HCT116 (cell line): ENCODE measurements at regions not wholly inside any gene's neighbourhood (a gene's known extent, or its start where the extent isn't known, plus 50 kb on each side); places are given as distances from the start of the nearest gene placed in this dataset.

Experiments
- ATAC-seq: fragments of 200-7000 bp; cut with Tn5 transposase; 2 replicates; pipeline ENCODE4 v1.9.1; 2020; ENCODE audit warnings: mild to moderate bottlenecking, moderate library complexity
- BruUV-seq: library from RNA; stranded (reverse); fragments of 400-500 nt; replicated peaks from 2 replicates; lab custom pipeline; 2021; lab: Mats Ljungman, UMichigan
- CTCF ChIA-PET: fragments of 300-600 bp; sonication (Branson Sonifier 250); formaldehyde crosslinking; loops from one replicate; lab custom pipeline; 2021; ENCODE audit warnings: antibody characterized with exemption; lab: Charles Lee
- POLR2A ChIA-PET: fragments of 300-600, 350-600 bp; sonication (Branson Sonifier 250); formaldehyde crosslinking; loops from one replicate; lab custom pipeline; 2021; ENCODE audit warnings: antibody characterized with exemption; lab: Charles Lee
- RAD21 ChIA-PET, 2 experiments: fragments of 300-600 bp; sonication (Branson Sonifier 250); formaldehyde crosslinking; loops; one replicate each; lab custom pipeline; 2023; ENCODE audit warnings: low total read pairs in 2 of 2; ENCODE audit not compliant: uncharacterized antibody in 2 of 2, unreplicated experiment in 2 of 2, low non-redundant PET in 1 of 2; lab: Charles Lee
- DNase-seq: peaks from one replicate; pipeline ENCODE4 v3.0.0-alpha.2; 2010; ENCODE audit warnings: low read depth, low spot score
- H2AFZ ChIP-seq: fragments of 200-600 bp; shearing (Covaris generic), sonication (generic); 2 replicates; pipeline ENCODE4 v1.6.1; 2017; ENCODE audit warnings: low read depth, mixed run types, mixed read lengths, antibody characterized with exemption, low read length; ENCODE audit not compliant: poor library complexity, severe bottlenecking
- H3K27ac ChIP-seq: 2 replicates; pipeline ENCODE4 v1.5.1; 2012; ENCODE audit warnings: low read depth, low read length
- H3K27me3 ChIP-seq: fragments of 200-600 bp; sonication (generic); 2 replicates; pipeline ENCODE4 v1.6.1; 2016; ENCODE audit warnings: mixed run types, low read length, mixed read lengths; ENCODE audit not compliant: insufficient read depth
- H3K36me3 ChIP-seq, 2 experiments: fragments of 200-500 bp in 1 of 2; fragments of 200-600 bp in 1 of 2; sonication (Bioruptor generic) in 1 of 2; sonication (generic) in 1 of 2; 2 replicates each; pipeline versions ENCODE4 v1.5.1 to v1.6.1; 2014 to 2016; ENCODE audit warnings: low read length in 2 of 2, inconsistent platforms in 1 of 2, mixed read lengths in 1 of 2, mixed run types in 1 of 2; ENCODE audit not compliant: insufficient read depth in 2 of 2, control insufficient read depth in 1 of 2
- H3K4me1 ChIP-seq, 2 experiments: fragments of 200-600 bp in 1 of 2; sonication (generic) in 1 of 2; 2 replicates each; pipeline versions ENCODE4 v1.5.1 to v1.6.1; 2012 to 2017; ENCODE audit warnings: low read length in 2 of 2, inconsistent platforms in 1 of 2, mild to moderate bottlenecking in 1 of 2, mixed read lengths in 1 of 2, mixed run types in 1 of 2, moderate library complexity in 1 of 2; ENCODE audit not compliant: insufficient read depth in 2 of 2, control insufficient read depth in 1 of 2
- H3K4me2 ChIP-seq: fragments of 200-600 bp; sonication (generic); 2 replicates; pipeline ENCODE4 v1.6.1; 2017; ENCODE audit warnings: mixed run types, low read length, mixed read lengths
- H3K4me3 ChIP-seq, 2 experiments: fragments of 200-600 bp in 1 of 2; sonication (generic) in 1 of 2; replicated peaks in 1 of 2; 2 replicates each; pipeline ENCODE4 v1.5.1; 2011 to 2016; ENCODE audit warnings: low read length in 2 of 2, control low read depth in 1 of 2, low read depth in 1 of 2, mild to moderate bottlenecking in 1 of 2, mixed read lengths in 1 of 2, mixed run types in 1 of 2
- H3K79me2 ChIP-seq: fragments of 200-600 bp; sonication (generic); 2 replicates; pipeline ENCODE4 v1.6.1; 2017; ENCODE audit warnings: mild to moderate bottlenecking, mixed run types, low read length, moderate library complexity, mixed read lengths; ENCODE audit not compliant: insufficient read depth
- H3K9ac ChIP-seq: fragments of 200-600 bp; sonication (generic); 2 replicates; pipeline ENCODE4 v1.6.1; 2016; ENCODE audit warnings: low read length, mixed read lengths
- H3K9me2 ChIP-seq: fragments of 200-600 bp; sonication (generic), shearing (Covaris generic); 2 replicates; pipeline ENCODE4 v1.6.1; 2017; ENCODE audit warnings: mixed run types, mild to moderate bottlenecking, moderate library complexity; ENCODE audit not compliant: insufficient read depth
- H3K9me3 ChIP-seq, 2 experiments: fragments of 200-500 bp in 1 of 2; fragments of 200-600 bp in 1 of 2; sonication (Bioruptor generic) in 1 of 2; sonication (generic) in 1 of 2; 2 replicates each; pipeline ENCODE4 v1.6.1; 2014 to 2017; ENCODE audit warnings: low read length in 2 of 2, mixed read lengths in 2 of 2, inconsistent platforms in 1 of 2, low read depth in 1 of 2, mild to moderate bottlenecking in 1 of 2, mixed run types in 1 of 2, moderate library complexity in 1 of 2; ENCODE audit not compliant: control insufficient read depth in 1 of 2, insufficient read depth in 1 of 2
- H4K20me1 ChIP-seq: fragments of 200-600 bp; sonication (generic), shearing (Covaris generic); 2 replicates; pipeline ENCODE4 v1.6.1; 2017; ENCODE audit warnings: mixed run types, mild to moderate bottlenecking, moderate library complexity; ENCODE audit not compliant: insufficient read depth
- CBX3 ChIP-seq: IDR thresholded peaks from 2 replicates; pipeline ENCODE4 v1.6.1; 2012; ENCODE audit warnings: low read depth
- CEBPB ChIP-seq: IDR thresholded peaks from 2 replicates; pipeline ENCODE4 v1.6.1; 2012; ENCODE audit warnings: low read depth
- EGR1 ChIP-seq: IDR thresholded peaks from 2 replicates; pipeline ENCODE4 v1.6.1; 2012; ENCODE audit warnings: low read depth
- EZH2 ChIP-seq: fragments of 200-600 bp; sonication (generic); IDR thresholded peaks from 2 replicates; pipeline ENCODE4 v1.6.1; 2017; ENCODE audit warnings: antibody characterized with exemption, mixed run types
- FOSL1 ChIP-seq: IDR thresholded peaks from 2 replicates; pipeline ENCODE4 v1.6.1; 2012; ENCODE audit warnings: low read depth
- POLR2A ChIP-seq: IDR thresholded peaks from 2 replicates; pipeline ENCODE4 v1.7.0; 2011; ENCODE audit warnings: borderline replicate concordance; ENCODE audit not compliant: insufficient read depth, insufficient read length; ENCODE audit errors: extremely low read depth
- POLR2AphosphoS5 ChIP-seq: IDR thresholded peaks from 2 replicates; pipeline ENCODE4 v1.6.1; 2011; ENCODE audit warnings: mild to moderate bottlenecking, low read depth, low read length, moderate library complexity
- RAD21 ChIP-seq: IDR thresholded peaks from 2 replicates; pipeline ENCODE4 v1.6.1; 2012; ENCODE audit warnings: low read depth, mild to moderate bottlenecking
- SP1 ChIP-seq: IDR thresholded peaks from 2 replicates; pipeline ENCODE4 v1.6.1; 2012; ENCODE audit warnings: low read depth
- intact Hi-C: fragments of 100-400 bp; cut with micrococcal nuclease; formaldehyde crosslinking; loops from 2 replicates; pipeline ENCODE4 v1.10.0; 2022
- TF ChIP-seq, protein P1 (sequence below): IDR thresholded peaks from 2 replicates; pipeline ENCODE4 v1.6.1; 2012
- TF ChIP-seq, protein P2 (sequence below): IDR thresholded peaks from 2 replicates; pipeline ENCODE4 v1.6.1; 2012

DNA sequence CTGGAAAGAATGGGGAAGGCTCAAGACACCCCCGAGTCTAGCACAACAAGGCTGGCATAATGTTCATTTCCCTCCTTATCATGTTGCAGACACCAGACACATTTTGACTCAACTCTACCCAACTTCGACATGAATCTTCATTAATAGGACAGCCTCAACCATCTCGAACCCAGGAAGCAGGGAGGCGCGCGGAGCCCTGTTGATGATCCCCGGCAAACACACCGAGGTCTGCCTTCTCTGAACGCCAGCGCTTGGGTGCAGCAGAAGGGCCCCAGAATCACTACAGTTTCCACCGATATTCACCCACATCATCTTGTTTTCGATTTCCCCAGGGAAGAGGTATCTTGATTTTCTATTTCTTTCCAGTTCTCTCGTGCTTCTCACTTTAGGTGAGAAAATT, 563.6 kb downstream of the TCERG1L start (continued):
- TF ChIP-seq POLR2AphosphoS5 (no peak), EGR1 (no peak), CEBPB (no peak), FOSL1 (no peak)

DNA sequence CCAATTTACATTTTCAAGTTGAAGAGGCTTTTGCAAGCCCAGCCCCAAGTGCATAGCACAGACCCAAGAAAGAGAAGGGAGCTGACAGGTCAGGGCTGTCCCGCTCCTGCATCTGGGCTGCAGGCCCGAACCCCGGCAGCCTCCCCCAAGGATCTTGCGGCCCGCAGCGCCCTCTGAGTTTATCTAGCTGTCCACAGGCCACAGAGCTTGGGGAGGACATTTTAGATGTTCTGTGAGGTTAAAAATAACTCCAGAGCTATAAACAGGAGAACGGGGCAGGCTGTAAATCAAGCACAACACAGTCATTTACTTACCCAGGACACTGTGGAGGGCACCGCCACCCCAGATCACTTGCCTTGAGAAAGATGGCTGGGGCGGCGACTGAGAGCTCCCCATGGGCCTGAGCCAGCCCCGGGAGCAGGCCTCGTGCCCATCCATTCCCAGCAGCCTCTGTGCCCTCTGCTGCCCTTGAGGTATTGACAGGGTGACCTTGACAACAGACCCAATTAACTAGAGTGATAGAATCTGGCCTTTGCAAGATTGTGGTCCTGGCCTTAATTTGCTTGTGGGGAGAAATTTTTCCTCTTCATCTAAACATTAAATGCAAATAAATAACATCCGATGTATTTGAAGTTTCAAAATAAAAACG, 563.0 kb downstream of the TCERG1L start:
- Histone ChIP-seq H3K4me3 (no peak overlapping the region), H3K4me1 (no peaks in the 10 kb centered on the region), H3K4me2 (no peak overlapping the region), H3K9ac (no peak overlapping the region), H3K27me3 (no peaks in the 10 kb centered on the region), H3K36me3 (no peaks in the 10 kb centered on the region), H4K20me1 (no peaks in the 10 kb centered on the region), H3K9me3 (no peaks in the 10 kb centered on the region), H3K27ac (no peak overlapping the region), H2AFZ (no peak overlapping the region), H3K79me2 (no peaks in the 10 kb centered on the region), H3K9me2 (no peaks in the 10 kb centered on the region)
- ChIA-PET CTCF (no interaction called here), POLR2A (no interaction called here), RAD21 (no interaction called here)
- ATAC-seq (no peak), DNase-seq (no peak)
- intact Hi-C loops = no loop called here
- no peak for TF ChIP-seq EZH2
- no peak for TF ChIP-seq SP1
- TF ChIP-seq RAD21 = no peak
- TF ChIP-seq CEBPB = no peak
- no peak for TF ChIP-seq CBX3
- no peak for TF ChIP-seq POLR2A
- TF ChIP-seq, protein P1, sequence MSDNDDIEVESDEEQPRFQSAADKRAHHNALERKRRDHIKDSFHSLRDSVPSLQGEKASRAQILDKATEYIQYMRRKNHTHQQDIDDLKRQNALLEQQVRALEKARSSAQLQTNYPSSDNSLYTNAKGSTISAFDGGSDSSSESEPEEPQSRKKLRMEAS = no peak
- TF ChIP-seq, protein P2, sequence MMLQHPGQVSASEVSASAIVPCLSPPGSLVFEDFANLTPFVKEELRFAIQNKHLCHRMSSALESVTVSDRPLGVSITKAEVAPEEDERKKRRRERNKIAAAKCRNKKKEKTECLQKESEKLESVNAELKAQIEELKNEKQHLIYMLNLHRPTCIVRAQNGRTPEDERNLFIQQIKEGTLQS = no peak
- no TSS peak for BruUV-seq
